HEK293T (cell line): ENCODE measurements at regions not wholly inside any gene's neighbourhood (a gene's known extent, or its start where the extent isn't known, plus 50 kb on each side); places are given as distances from the start of the nearest gene placed in this dataset.

Source experiments
- ARNT ChIP-seq: fragments of 450-650 bp; IDR thresholded peaks from 2 replicates; pipeline ENCODE4 v1.6.1; 2017; ENCODE audit warnings: mild to moderate bottlenecking
- CTBP1 ChIP-seq: fragments of 450-650 bp; IDR thresholded peaks from 2 replicates; pipeline ENCODE4 v1.6.1; 2016; ENCODE audit warnings: borderline replicate concordance
- ELF4 ChIP-seq: fragments of 450-650 bp; IDR thresholded peaks from 2 replicates; pipeline ENCODE4 v1.6.1; 2017; ENCODE audit warnings: antibody characterized with exemption
- FOXM1 ChIP-seq: fragments of 450-650 bp; IDR thresholded peaks from 2 replicates; pipeline ENCODE4 v1.6.1; 2017; ENCODE audit warnings: mild to moderate bottlenecking, borderline replicate concordance
- HDGF ChIP-seq: fragments of 450-650 bp; IDR thresholded peaks from 2 replicates; pipeline ENCODE4 v1.6.1; 2017; ENCODE audit warnings: antibody characterized with exemption, borderline replicate concordance
- L3MBTL2 ChIP-seq: fragments of 450-650 bp; conservative IDR thresholded peaks from 2 replicates; pipeline ENCODE4 v1.6.1; 2016; ENCODE audit warnings: mild to moderate bottlenecking
- LEF1 ChIP-seq: fragments of 450-650 bp; IDR thresholded peaks from 2 replicates; pipeline ENCODE4 v1.6.1; 2017; ENCODE audit warnings: mild to moderate bottlenecking, borderline replicate concordance
- NFRKB ChIP-seq: fragments of 450-650 bp; IDR thresholded peaks from 2 replicates; pipeline ENCODE4 v1.6.1; 2016; ENCODE audit warnings: mild to moderate bottlenecking, moderate library complexity
- SP1 ChIP-seq: fragments of 450-650 bp; IDR thresholded peaks from 2 replicates; pipeline ENCODE4 v1.6.1; 2017
- SUZ12 ChIP-seq: fragments of 450-650 bp; IDR thresholded peaks from 2 replicates; pipeline ENCODE4 v1.6.1; 2016; ENCODE audit warnings: mild to moderate bottlenecking
- TF ChIP-seq, protein P1 (sequence below): fragments of 450-650 bp; IDR thresholded peaks from 2 replicates; pipeline ENCODE4 v1.6.1; 2016

DNA sequence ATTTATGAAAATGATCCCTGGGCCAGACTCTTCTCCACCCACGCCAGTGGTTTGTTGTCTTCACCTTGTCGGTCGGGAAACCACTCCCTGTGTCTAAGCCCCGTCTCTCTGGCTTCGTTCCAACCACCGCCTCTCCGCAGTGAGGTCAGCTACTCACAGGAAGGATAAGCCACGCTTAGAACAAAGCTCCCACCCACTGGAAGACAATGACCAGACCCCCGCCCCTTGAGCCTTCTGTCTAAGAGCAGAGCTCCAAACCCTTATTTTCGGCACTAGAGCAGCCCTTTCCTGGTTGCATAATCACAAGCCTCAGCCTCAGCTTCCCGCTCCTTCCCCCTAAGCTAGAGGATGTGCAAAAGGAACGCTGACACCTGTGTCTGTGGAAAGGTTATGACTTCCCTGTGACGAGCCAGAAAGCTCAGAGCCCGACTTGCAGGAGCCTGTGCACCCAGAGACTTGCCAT is 114.9 kb upstream of the MEF2A start:
- TF ChIP-seq HDGF (no peak), SUZ12 (no peak), SP1 (no peak), FOXM1 (no peak), NFRKB (no peak), ARNT (no peak), CTBP1 (no peak), ELF4 (no peak), LEF1 (no peak), L3MBTL2 (no peak)
- TF ChIP-seq, protein P1, sequence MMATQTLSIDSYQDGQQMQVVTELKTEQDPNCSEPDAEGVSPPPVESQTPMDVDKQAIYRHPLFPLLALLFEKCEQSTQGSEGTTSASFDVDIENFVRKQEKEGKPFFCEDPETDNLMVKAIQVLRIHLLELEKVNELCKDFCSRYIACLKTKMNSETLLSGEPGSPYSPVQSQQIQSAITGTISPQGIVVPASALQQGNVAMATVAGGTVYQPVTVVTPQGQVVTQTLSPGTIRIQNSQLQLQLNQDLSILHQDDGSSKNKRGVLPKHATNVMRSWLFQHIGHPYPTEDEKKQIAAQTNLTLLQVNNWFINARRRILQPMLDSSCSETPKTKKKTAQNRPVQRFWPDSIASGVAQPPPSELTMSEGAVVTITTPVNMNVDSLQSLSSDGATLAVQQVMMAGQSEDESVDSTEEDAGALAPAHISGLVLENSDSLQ = no peak
